RWPE2 (cell line): ENCODE measurements at regions not wholly inside any gene's neighbourhood (a gene's known extent, or its start where the extent isn't known, plus 50 kb on each side); places are given as distances from the start of the nearest gene placed in this dataset.

Experiments used
- ATAC-seq: fragments of 200-7000 bp; cut with Tn5 transposase; 3 replicates; pipeline ENCODE4 v1.9.1; 2021; ENCODE audit warnings: low read depth
- DNase-seq: peaks from one replicate; pipeline ENCODE4 v3.0.0-alpha.2; 2020; ENCODE audit warnings: low spot score
- H3K27ac ChIP-seq: fragments of 450-650 bp; 2 replicates; pipeline ENCODE4 v1.5.1; 2017; ENCODE audit warnings: mild to moderate bottlenecking; ENCODE audit not compliant: poor library complexity, severe bottlenecking
- H3K27me3 ChIP-seq: fragments of 250-450 bp; sonication (Bioruptor Pico); 2 replicates; pipeline ENCODE4 v1.5.1; 2021; ENCODE audit warnings: mild to moderate bottlenecking, moderate library complexity; ENCODE audit not compliant: insufficient read depth, poor library complexity, severe bottlenecking
- H3K36me3 ChIP-seq: fragments of 250-450 bp; sonication (Bioruptor Pico); 2 replicates; pipeline ENCODE4 v1.5.1; 2020; ENCODE audit warnings: low read depth, mild to moderate bottlenecking, moderate library complexity
- H3K4me1 ChIP-seq: fragments of 250-450 bp; sonication (Bioruptor Pico); 2 replicates; pipeline ENCODE4 v1.5.1; 2021; ENCODE audit warnings: mild to moderate bottlenecking, moderate library complexity; ENCODE audit not compliant: insufficient read depth, poor library complexity, severe bottlenecking
- H3K4me3 ChIP-seq: fragments of 250-450 bp; sonication (Bioruptor Pico); 2 replicates; pipeline ENCODE4 v1.5.1; 2021; ENCODE audit warnings: mild to moderate bottlenecking, moderate library complexity; ENCODE audit not compliant: severe bottlenecking
- H3K9me3 ChIP-seq: fragments of 250-450 bp; sonication (Bioruptor Pico); 2 replicates; pipeline ENCODE4 v1.5.1; 2021; ENCODE audit warnings: mild to moderate bottlenecking, moderate library complexity; ENCODE audit not compliant: severe bottlenecking
- TF ChIP-seq, protein P1 (sequence below): fragments of 450-650 bp; IDR thresholded peaks from one replicate; pipeline ENCODE4 v1.5.1; 2017; ENCODE audit warnings: mild to moderate bottlenecking, moderate library complexity; ENCODE audit not compliant: poor library complexity, severe bottlenecking

DNA sequence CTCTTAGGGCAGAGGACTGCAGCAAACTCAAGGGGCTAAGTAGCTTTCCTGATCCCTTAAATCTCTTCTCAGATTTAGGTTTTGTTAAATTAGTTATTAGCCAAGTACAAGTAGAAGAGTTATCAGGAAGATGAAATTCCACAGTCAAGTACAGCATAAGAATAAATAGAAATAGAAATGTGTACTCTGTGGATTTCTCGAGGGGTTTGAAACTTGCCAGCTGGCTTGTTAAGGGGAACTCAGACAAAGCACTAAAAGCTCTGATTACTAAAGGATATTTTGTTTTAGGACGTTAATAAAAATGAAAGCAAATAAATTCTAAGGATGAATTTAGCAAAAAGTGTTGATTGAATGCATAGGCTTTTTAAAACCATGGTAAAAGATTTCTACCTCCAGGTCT is 654.6 kb downstream of the RAPGEF2 start:
- H3K9me3 ChIP-seq, result no peaks in the 10 kb centered on the region
- TF ChIP-seq, protein P1, sequence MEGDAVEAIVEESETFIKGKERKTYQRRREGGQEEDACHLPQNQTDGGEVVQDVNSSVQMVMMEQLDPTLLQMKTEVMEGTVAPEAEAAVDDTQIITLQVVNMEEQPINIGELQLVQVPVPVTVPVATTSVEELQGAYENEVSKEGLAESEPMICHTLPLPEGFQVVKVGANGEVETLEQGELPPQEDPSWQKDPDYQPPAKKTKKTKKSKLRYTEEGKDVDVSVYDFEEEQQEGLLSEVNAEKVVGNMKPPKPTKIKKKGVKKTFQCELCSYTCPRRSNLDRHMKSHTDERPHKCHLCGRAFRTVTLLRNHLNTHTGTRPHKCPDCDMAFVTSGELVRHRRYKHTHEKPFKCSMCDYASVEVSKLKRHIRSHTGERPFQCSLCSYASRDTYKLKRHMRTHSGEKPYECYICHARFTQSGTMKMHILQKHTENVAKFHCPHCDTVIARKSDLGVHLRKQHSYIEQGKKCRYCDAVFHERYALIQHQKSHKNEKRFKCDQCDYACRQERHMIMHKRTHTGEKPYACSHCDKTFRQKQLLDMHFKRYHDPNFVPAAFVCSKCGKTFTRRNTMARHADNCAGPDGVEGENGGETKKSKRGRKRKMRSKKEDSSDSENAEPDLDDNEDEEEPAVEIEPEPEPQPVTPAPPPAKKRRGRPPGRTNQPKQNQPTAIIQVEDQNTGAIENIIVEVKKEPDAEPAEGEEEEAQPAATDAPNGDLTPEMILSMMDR, result no peak
- no peak for ATAC-seq
- no peaks in the 10 kb centered on the region for H3K36me3 ChIP-seq
- no peak for DNase-seq
- no peak overlapping the region for H3K4me3 ChIP-seq
- H3K4me1 ChIP-seq, result no peaks in the 10 kb centered on the region
- no peak overlapping the region for H3K27ac ChIP-seq
- no peaks in the 10 kb centered on the region for H3K27me3 ChIP-seq

DNA sequence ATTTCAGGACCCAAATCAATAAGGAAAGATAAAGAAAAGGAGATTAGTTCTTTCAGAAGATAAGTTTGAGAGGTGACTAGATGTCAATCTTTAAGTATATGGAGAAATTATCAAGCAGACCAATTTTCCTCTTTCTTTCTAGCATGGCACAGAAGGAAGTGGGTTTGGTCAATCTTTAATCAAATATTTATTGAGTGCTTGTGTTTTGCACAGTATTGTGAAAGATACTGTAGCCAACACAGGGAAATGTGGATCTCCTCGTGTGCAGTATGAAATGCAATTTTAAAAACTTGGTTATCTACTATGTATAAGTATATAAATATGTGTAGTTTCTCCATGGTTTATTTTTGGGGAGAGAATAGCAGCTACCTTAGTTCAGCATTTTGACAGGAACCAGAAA is 655.2 kb downstream of the RAPGEF2 start:
- H3K9me3 ChIP-seq, result no peaks in the 10 kb centered on the region
- ATAC-seq (no peak), DNase-seq (no peak)
- TF ChIP-seq, protein P1, result no peak
- no peaks in the 10 kb centered on the region for H3K4me1 ChIP-seq
- H3K36me3 ChIP-seq, result no peaks in the 10 kb centered on the region
- no peak overlapping the region for H3K4me3 ChIP-seq
- H3K27ac ChIP-seq, result no peak overlapping the region
- no peaks in the 10 kb centered on the region for H3K27me3 ChIP-seq

DNA sequence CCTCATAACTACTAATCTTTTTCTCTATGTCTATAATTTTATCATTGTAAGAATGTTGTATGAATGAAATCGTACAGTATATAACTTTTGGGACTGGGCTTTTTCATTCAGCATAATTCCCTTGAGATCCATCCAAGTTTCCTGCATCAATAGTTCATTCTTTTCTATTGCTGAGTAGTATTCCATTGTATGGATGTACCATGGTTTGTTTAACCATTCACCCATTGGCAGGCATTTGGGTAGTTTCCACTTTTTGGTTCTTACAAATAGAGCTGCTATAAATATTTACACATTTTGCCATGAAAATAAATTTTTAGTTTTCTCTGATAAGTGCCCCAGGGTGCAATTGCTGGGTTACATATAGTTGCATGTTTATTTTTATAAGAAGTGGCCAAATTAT is 659.8 kb downstream of the RAPGEF2 start:
- TF ChIP-seq, protein P1, result no peak
- no peaks in the 10 kb centered on the region for H3K36me3 ChIP-seq
- no peak overlapping the region for H3K27ac ChIP-seq
- no peaks in the 10 kb centered on the region for H3K4me1 ChIP-seq
- DNase-seq (no peak), ATAC-seq (no peak)
- H3K9me3 ChIP-seq, result no peaks in the 10 kb centered on the region
- no peaks in the 10 kb centered on the region for H3K27me3 ChIP-seq
- H3K4me3 ChIP-seq, result no peak overlapping the region

DNA sequence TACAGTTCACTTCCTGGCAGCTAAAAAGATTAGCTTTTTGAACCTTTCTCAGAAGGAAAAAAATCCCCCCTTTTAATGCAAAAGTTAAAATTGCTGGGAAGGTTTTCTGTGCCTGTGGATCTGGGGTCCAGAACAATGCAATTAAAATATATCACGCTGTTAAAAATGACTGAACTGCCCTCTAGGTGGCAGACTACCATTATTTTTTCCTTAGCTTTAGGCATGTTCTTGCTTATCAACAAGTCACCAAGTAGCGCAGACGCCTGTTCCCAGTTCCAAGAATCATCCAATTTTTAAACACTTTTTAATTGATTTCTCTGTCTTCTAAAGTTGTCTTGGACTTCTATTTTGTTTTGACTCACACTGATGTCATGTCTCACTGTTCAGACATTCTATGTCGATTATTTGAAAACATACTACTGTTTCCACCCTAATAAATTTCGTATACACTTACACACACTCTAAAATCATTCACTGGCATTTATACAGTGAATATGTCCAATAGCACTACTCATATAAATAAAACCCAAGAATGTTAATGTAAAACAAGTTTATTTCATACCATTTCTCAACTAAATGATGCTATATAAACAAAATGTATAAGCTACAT is 661.6 kb downstream of the RAPGEF2 start:
- H3K9me3 ChIP-seq, result no peaks in the 10 kb centered on the region
- H3K27ac ChIP-seq, result no peak overlapping the region
- ATAC-seq (peak; percentile 85), DNase-seq (no peak)
- H3K4me1 ChIP-seq, result no peaks in the 10 kb centered on the region
- no peaks in the 10 kb centered on the region for H3K36me3 ChIP-seq
- TF ChIP-seq, protein P1, result peak; percentile 78
- no peak overlapping the region for H3K4me3 ChIP-seq
- H3K27me3 ChIP-seq, result no peaks in the 10 kb centered on the region

DNA sequence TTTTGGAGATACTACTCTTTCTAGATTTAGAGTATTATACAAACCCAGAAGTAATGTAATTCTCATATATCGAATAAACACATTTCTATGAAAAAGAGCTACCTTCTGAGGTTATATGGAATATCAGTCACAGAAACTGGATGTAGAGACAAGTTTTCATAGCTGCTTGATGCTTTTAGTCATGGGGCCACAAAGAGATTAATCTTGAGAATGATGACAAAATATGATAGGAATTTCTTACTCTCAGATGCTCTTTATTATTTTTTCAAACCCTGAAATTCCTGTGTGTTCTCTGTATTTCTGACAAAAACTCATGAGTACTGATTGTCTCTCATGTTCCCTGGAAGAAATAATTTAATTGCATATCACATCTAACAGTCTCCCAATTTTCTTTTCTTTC is 662.5 kb downstream of the RAPGEF2 start:
- DNase-seq (no peak), ATAC-seq (no peak)
- Histone ChIP-seq H3K27me3 (no peaks in the 10 kb centered on the region), H3K4me3 (no peak overlapping the region), H3K9me3 (no peaks in the 10 kb centered on the region), H3K27ac (no peak overlapping the region), H3K4me1 (no peaks in the 10 kb centered on the region), H3K36me3 (no peaks in the 10 kb centered on the region)
- TF ChIP-seq, protein P1, result no peak
